CD4-positive, CD25-positive, alpha-beta regulatory T cell (primary cell): ENCODE measurements at regions not wholly inside any gene's neighbourhood (a gene's known extent, or its start where the extent isn't known, plus 50 kb on each side); places are given as distances from the start of the nearest gene placed in this dataset.
"Not testable (repeated sequence)": the region's sequence is repeated elsewhere in the genome, so short reads cannot be mapped to it uniquely, and the experiment has no call there.

Source experiments
- ATAC-seq, 2 donors: fragments of 150-1000 bp; cut with Tn5 transposase; one replicate each; pipeline ENCODE4 v1.10.0; 2021; ENCODE audit warnings: low read depth in 2 of 2, moderate number of reproducible peaks in 2 of 2, moderate library complexity in 1 of 2
- DNase-seq, 3 donors: peaks; one replicate each; pipeline versions ENCODE4 v3.0.0 to v3.0.0-alpha.2; 2012 to 2022; ENCODE audit warnings: mixed read lengths in 1 of 3
- H3K27ac ChIP-seq: one replicate; pipeline ENCODE4 v1.7.0; 2013; ENCODE audit warnings: mild to moderate bottlenecking, low read length; ENCODE audit not compliant: insufficient read depth, poor library complexity, severe bottlenecking
- H3K27me3 ChIP-seq: one replicate; pipeline ENCODE4 v1.7.0; 2013; ENCODE audit warnings: low read length; ENCODE audit not compliant: control insufficient read depth, insufficient read depth
- H3K36me3 ChIP-seq: one replicate; pipeline ENCODE4 v1.7.0; 2013; ENCODE audit warnings: mild to moderate bottlenecking, low read length, moderate library complexity; ENCODE audit not compliant: control insufficient read depth, insufficient read depth
- H3K4me1 ChIP-seq: 2 replicates; pipeline ENCODE4 v1.7.0; 2013; ENCODE audit warnings: mild to moderate bottlenecking, low read length; ENCODE audit not compliant: insufficient read depth, control insufficient read depth, poor library complexity, severe bottlenecking
- H3K4me3 ChIP-seq: one replicate; pipeline ENCODE4 v1.7.0; 2013; ENCODE audit warnings: low read depth, mild to moderate bottlenecking, low read length, moderate library complexity
- H3K9me3 ChIP-seq, 2 experiments: 1 replicate in 1 of 2; 2 replicates in 1 of 2; pipeline ENCODE4 v1.7.0; 2013; ENCODE audit warnings: low read length in 2 of 2, mild to moderate bottlenecking in 1 of 2, moderate library complexity in 1 of 2; ENCODE audit not compliant: control insufficient read depth in 2 of 2
- H3K27ac Mint-ChIP-seq, 3 donors: one replicate each; pipeline ENCODE4 v1.8.0; 2020 to 2022; ENCODE audit warnings: mild to moderate bottlenecking in 3 of 3, mixed read lengths in 3 of 3, moderate library complexity in 2 of 3
- H3K27me3 Mint-ChIP-seq: one replicate; pipeline ENCODE4 v1.8.0; 2022; ENCODE audit warnings: mild to moderate bottlenecking, mixed read lengths
- H3K36me3 Mint-ChIP-seq: one replicate; pipeline ENCODE4 v1.8.0; 2020; ENCODE audit warnings: mixed read lengths
- H3K4me1 Mint-ChIP-seq, 4 donors: one replicate each; pipeline ENCODE4 v1.8.0; 2020 to 2022; ENCODE audit warnings: mixed read lengths in 4 of 4, mild to moderate bottlenecking in 1 of 4
- H3K4me3 Mint-ChIP-seq, 4 donors: one replicate each; pipeline ENCODE4 v1.8.0; 2020 to 2022; ENCODE audit warnings: mild to moderate bottlenecking in 4 of 4, mixed read lengths in 4 of 4, moderate library complexity in 3 of 4
- H3K9me3 Mint-ChIP-seq, 7 donors: one replicate each; pipeline ENCODE4 v1.8.0; 2020 to 2022; ENCODE audit warnings: mixed read lengths in 7 of 7, mild to moderate bottlenecking in 3 of 7, moderate library complexity in 2 of 7

DNA sequence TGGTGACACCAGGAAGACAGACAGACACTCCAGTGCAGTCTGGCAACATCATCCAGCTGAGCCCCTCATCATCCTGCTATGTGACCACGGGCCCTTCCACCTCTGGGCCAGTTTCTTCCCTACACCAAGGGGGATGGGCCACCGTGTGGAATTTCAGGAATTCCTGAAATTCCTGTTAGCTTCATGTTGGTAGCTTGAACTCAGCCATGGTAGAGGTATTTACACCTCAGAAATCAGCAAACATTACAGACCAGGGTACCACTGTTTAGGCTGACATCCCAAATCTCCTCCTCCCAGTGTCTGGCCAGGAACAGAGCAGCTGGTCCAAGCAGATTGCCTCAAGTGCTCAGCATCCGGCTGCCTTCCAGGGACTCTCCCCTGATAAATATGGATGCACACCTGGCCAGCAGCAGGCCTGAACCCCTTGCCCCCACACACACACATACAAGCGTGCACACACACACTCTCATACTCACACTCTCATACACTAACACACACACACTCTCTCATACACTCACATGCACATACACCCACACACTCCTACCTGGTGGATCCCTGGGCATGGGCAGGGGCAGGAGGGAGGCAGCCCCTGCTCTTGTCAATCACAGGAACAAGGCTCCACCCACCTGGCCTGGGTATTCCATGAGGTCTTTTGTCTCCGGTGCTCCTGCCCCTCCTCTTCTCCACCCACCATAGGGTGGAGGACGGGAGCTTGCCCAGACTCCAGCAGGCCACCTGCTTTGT lies 85.2 kb downstream of the BUD13 start:
- Mint-ChIP-seq H3K4me3 (no peak overlapping the region), H3K27me3 (peaks cover 7% of the 10 kb centered on the region), H3K27ac (no peak overlapping the region), H3K36me3 (no peaks in the 10 kb centered on the region), H3K4me1 (peaks cover 0 to 3% (median 0%) of the 10 kb centered on the region in 4 donors), H3K9me3 (peaks cover 0 to 4% (median 0%) of the 10 kb centered on the region in 7 donors)
- no peak overlapping the region for H3K4me3 ChIP-seq
- H3K27me3 ChIP-seq: peaks cover 5% of the 10 kb centered on the region
- DNase-seq: no peak
- H3K4me1 ChIP-seq: no peaks in the 10 kb centered on the region
- peaks cover 0 to 2% of the 10 kb centered on the region in 2 experiments for H3K9me3 ChIP-seq
- H3K27ac ChIP-seq: no peak overlapping the region
- ATAC-seq: no peak
- H3K36me3 ChIP-seq: no peaks in the 10 kb centered on the region

DNA sequence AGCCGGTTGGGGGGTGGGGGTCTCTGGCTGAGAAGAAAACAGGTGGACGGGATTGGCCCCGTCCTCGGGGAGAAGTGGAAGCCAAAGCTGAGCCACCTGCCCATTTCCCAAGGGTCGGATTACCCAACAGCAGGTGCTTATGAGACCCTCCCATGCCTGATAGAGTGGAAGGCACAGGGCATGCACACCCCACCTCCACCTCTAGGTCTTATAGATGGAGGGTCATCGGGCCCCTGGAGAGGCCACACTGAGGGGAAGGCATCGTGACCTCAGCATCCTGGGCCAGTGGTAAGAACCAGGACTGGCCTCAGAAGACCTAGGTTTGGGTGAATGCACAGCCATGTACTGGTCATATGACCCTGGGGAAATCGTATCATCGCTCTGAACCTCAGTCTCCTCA lies 85.9 kb downstream of the BUD13 start:
- no peak overlapping the region for H3K27ac ChIP-seq
- peaks cover 0 to 2% of the 10 kb centered on the region in 2 experiments for H3K9me3 ChIP-seq
- no peak for DNase-seq
- H3K36me3 ChIP-seq: no peaks in the 10 kb centered on the region
- ATAC-seq: no peak
- Mint-ChIP-seq H3K27ac (no peak overlapping the region), H3K36me3 (no peaks in the 10 kb centered on the region), H3K9me3 (peaks cover 0 to 4% (median 0%) of the 10 kb centered on the region in 7 donors), H3K27me3 (peaks cover 9% of the 10 kb centered on the region), H3K4me3 (no peak overlapping the region), H3K4me1 (peaks cover 0 to 3% (median 0%) of the 10 kb centered on the region in 4 donors)
- H3K27me3 ChIP-seq: peaks cover 5% of the 10 kb centered on the region
- no peaks in the 10 kb centered on the region for H3K4me1 ChIP-seq
- no peak overlapping the region for H3K4me3 ChIP-seq

DNA sequence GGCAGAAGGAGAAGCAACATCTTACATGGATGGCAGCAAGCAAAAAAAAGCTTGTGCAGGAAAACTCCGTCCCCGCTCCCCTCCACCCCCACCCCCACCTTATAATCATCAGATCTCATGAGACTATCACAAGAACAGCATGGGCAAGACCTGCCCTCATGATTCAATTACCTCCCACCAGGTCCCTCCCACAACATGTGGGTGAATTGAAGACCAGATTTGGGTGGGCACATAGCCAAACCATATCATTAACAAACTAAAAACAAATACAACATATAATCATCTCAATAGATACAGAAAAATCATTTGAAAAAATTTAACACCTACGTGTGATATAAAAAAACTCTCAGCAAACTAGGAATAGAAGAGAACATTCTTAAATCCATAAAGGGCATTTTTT lies 88.8 kb downstream of the BUD13 start:
- H3K4me1 Mint-ChIP-seq: no peaks in the 10 kb centered on the region

DNA sequence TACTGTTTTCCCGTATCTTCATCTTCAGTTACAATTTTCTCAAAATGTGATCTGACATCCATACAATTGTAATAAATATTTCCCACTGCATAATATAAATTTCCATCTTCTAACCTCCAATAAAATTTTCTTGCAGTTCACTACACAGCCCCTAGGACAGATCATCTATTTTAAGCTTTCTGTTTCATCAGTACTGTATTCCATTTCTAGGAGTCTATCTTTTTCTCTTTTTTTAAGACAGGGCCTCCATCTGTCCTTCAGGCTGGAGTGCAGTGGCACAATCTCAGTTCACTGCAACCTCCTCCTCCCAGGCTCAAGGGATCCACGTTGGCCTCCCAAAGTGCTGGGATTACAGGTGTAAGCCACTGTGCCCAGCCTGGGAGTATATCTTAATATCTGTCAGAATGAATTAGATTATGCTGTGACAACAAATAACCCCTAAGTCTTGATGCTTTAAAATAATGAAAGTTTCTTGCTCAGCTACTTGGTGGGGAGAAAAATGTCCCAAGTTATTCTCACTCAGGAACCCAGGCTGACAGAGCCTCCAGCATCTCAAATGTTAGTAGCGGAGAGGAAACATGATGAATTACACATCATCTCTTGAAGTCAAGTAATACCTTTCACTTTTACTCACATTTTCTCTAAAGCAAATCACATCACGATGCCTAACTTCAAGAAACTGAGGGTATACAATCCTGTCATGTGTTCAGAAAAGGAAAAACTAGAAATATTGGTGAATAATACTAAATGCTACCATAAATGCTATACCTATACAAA lies 92.2 kb downstream of the BUD13 start:
- Mint-ChIP-seq H3K27me3 (peaks cover 15% of the 10 kb centered on the region), H3K4me1 (no peaks in the 10 kb centered on the region), H3K36me3 (no peaks in the 10 kb centered on the region), H3K27ac (no peak overlapping the region), H3K4me3 (no peak overlapping the region), H3K9me3 (peaks cover 0 to 6% (median 4%) of the 10 kb centered on the region in 7 donors)
- H3K27me3 ChIP-seq: peaks cover 5% of the 10 kb centered on the region
- H3K36me3 ChIP-seq: no peaks in the 10 kb centered on the region
- peaks cover 0 to 7% of the 10 kb centered on the region in 2 experiments for H3K9me3 ChIP-seq
- ATAC-seq (no peak), DNase-seq (no peak)
- H3K27ac ChIP-seq: no peak overlapping the region
- H3K4me1 ChIP-seq: no peaks in the 10 kb centered on the region
- H3K4me3 ChIP-seq: no peak overlapping the region

More for the DNA sequence above, 88.8 kb downstream of the BUD13 start:
- DNase-seq (no peak), ATAC-seq (no peak)
- Mint-ChIP-seq H3K27ac (no peak overlapping the region), H3K27me3 (peaks cover 15% of the 10 kb centered on the region), H3K4me3 (no peak overlapping the region), H3K9me3 (peaks cover 0 to 4% (median 0%) of the 10 kb centered on the region in 7 donors), H3K36me3 (no peaks in the 10 kb centered on the region)
- H3K9me3 ChIP-seq: peaks cover 0 to 2% of the 10 kb centered on the region in 2 experiments
- H3K36me3 ChIP-seq: no peaks in the 10 kb centered on the region
- no peak overlapping the region for H3K4me3 ChIP-seq
- no peaks in the 10 kb centered on the region for H3K4me1 ChIP-seq
- peaks cover 5% of the 10 kb centered on the region for H3K27me3 ChIP-seq
- H3K27ac ChIP-seq: no peak overlapping the region

DNA sequence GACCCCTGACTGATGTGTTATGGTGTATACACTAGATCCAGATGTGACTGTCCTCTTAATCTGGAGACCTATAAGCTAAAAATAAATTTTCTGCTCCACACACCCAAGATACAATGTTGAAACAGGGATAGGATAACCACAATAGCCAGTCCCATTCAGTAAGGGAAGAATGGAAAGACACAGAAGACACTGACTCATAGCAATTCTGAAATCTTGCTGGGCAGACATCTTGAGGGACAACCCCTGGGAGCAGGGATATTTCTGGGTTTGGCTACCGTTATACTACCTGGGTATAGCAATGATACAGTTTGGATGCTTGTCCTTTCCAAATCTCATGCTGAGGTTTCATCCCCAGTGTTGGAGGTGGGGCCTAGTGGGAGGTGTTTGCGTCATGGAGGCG lies 93.9 kb downstream of the BUD13 start:
- Histone ChIP-seq H3K4me1 (no peaks in the 10 kb centered on the region), H3K27ac (no peak overlapping the region), H3K27me3 (peaks cover 5% of the 10 kb centered on the region), H3K4me3 (no peak overlapping the region), H3K36me3 (no peaks in the 10 kb centered on the region), H3K9me3 (peaks cover 0 to 7% of the 10 kb centered on the region in 2 experiments)
- Mint-ChIP-seq H3K4me1 (no peaks in the 10 kb centered on the region), H3K36me3 (no peaks in the 10 kb centered on the region), H3K27me3 (peaks cover 15% of the 10 kb centered on the region), H3K27ac (no peak overlapping the region), H3K9me3 (peaks cover 0 to 13% (median 4%) of the 10 kb centered on the region in 7 donors), H3K4me3 (no peak overlapping the region)
- DNase-seq: no peak
- ATAC-seq: no peak

DNA sequence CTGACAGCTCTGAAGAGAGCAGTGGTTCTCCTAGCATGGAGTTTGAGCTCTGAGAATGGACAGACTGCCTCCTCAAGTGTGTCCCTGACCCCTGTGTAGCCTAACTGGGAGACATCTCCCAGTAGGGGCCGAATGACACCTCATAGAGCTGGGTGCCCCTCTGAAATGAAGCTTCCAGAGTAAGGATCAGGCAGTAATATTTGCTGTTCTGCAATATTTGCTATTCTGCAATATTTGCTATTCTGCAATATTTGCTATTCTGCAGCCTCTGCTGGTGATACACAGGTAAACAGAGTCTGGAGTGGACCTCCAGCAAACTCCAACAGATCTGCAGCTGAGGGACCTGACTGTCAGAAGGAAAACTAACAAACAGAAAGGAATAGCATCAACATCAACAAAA lies 105.5 kb downstream of the BUD13 start:
- not testable (repeated sequence) for H3K36me3 ChIP-seq, H3K27ac Mint-ChIP-seq, H3K4me1 Mint-ChIP-seq, H3K36me3 Mint-ChIP-seq, DNase-seq, H3K4me3 Mint-ChIP-seq, H3K4me1 ChIP-seq, H3K4me3 ChIP-seq, H3K27me3 ChIP-seq, ATAC-seq, H3K27ac ChIP-seq
- H3K9me3 ChIP-seq: peaks cover 17 to 23% of the 10 kb centered on the region in 2 experiments
- Mint-ChIP-seq H3K9me3 (peaks cover 0 to 32% (median 12%) of the 10 kb centered on the region in 7 donors), H3K27me3 (peaks cover 17% of the 10 kb centered on the region)

DNA sequence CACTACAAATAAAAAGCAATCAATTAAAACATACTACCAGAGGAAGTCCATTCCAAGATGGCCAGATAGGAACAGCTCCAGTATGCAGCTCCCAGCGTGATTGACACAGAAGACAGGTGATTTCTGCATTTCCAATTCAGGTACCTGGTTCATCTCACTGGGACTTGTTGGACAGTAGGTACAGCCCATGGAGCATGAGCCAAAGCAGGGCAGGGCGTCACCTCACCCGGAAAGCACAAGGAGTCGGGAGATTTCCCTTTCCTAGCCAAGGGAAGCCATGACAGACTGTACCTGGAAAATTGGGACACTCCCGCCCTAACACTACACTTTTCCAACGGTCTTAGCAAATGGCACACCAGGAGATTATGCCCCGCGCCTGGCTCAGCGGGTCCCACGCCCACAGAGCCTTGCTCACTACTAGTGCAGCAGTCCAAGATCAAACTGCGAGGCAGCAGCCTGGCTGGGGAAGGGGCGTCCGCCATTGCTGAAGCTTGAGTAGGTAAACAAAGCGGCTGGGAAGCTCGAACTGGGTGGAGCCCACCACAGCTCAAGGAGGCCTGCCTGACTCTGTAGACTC lies 106.0 kb downstream of the BUD13 start:
- H3K27me3 ChIP-seq, H3K36me3 Mint-ChIP-seq, DNase-seq, H3K4me1 Mint-ChIP-seq, H3K4me1 ChIP-seq, H3K36me3 ChIP-seq, H3K27ac ChIP-seq, H3K27ac Mint-ChIP-seq, H3K4me3 Mint-ChIP-seq, ATAC-seq, H3K4me3 ChIP-seq: not testable (repeated sequence)
- H3K9me3 ChIP-seq: peaks cover 17 to 23% of the 10 kb centered on the region in 2 experiments
- peaks cover 0 to 32% (median 12%) of the 10 kb centered on the region in 7 donors for H3K9me3 Mint-ChIP-seq
- peaks cover 18% of the 10 kb centered on the region for H3K27me3 Mint-ChIP-seq
